ENCODE measurements at regions not wholly inside any gene's neighbourhood (a gene's known extent, or its start where the extent isn't known, plus 50 kb on each side); places are given as distances from the start of the nearest gene placed in this dataset.
"Not testable (repeated sequence)": the region's sequence is repeated elsewhere in the genome, so short reads cannot be mapped to it uniquely, and the experiment has no call there.

DNA sequence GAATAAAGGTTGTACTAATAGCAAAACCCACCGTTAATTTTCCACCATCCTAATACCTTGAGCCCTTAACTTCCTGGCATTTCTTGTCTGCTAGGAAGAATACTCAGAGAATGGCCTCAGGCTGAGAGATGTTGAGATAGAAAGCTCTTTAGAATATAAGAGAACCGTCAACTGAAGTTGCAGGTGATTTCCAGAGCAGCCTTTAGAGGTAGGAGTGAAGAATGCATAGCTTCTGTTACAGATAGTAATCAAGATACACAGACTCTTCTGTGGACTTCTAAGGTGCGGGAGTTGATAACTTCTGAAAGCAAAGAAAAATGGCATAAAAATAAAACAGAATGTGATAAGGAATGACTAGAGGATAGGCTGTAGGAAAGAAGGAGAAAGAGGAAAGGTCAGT, 1651.3 kb upstream of the DEFB115 start:
- H3K9me2 ChIP-seq (replicated peaks; ENCODE audit: low read length); H3K36me3 ChIP-seq (ENCODE audit: low read depth, low read length); CTCF ChIA-PET; ATAC-seq; H3F3A ChIP-seq (ENCODE audit: low read length, unreplicated experiment); H3K9ac ChIP-seq (ENCODE audit: low read length); DNase-seq; H3K27ac ChIP-seq (ENCODE audit: low read length); H3K4me2 ChIP-seq (ENCODE audit: low read length); intact Hi-C loops (cut with micrococcal nuclease); POLR2A ChIA-PET (ENCODE audit: unreplicated experiment); H3K79me2 ChIP-seq (ENCODE audit: low read length); H3K9me3 ChIP-seq (ENCODE audit: low read length); BruUV-seq (replicated peaks); H3K4me3 ChIP-seq (ENCODE audit: low read length); H2AFZ ChIP-seq (ENCODE audit: low read length); H3K27me3 ChIP-seq (ENCODE audit: low read length); H4K20me1 ChIP-seq (ENCODE audit: low read length); H3K4me1 ChIP-seq (ENCODE audit: insufficient read depth, low read length): not testable (repeated sequence)

DNA sequence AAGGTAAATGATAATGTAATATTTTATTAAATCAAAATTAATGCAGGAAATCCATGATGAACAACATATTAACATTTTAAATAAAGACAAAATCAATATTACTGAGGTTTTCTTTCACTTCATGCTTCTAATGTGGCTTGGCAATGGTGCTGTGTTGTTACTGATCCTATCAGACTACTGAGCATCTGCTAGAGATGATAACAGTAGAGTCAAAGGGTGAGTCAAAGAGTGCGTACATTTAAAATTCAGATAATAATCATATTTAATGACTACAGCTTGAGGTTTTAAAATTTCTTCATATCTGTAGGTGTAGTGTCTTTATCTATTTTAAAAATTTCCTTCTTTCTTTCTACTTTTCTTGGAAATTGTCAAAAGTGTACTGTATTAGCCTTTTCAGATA, 1628.1 kb upstream of the DEFB115 start:
- H3K4me3 ChIP-seq (ENCODE audit: low read length); POLR2A ChIA-PET (ENCODE audit: unreplicated experiment); H3K9me2 ChIP-seq (replicated peaks; ENCODE audit: low read length); intact Hi-C loops (cut with micrococcal nuclease); ATAC-seq; H3K9ac ChIP-seq (ENCODE audit: low read length); DNase-seq; CTCF ChIA-PET; H3K36me3 ChIP-seq (ENCODE audit: low read depth, low read length); H3F3A ChIP-seq (ENCODE audit: low read length, unreplicated experiment); H3K27me3 ChIP-seq (ENCODE audit: low read length); H3K4me2 ChIP-seq (ENCODE audit: low read length); H3K79me2 ChIP-seq (ENCODE audit: low read length); H3K9me3 ChIP-seq (ENCODE audit: low read length); H4K20me1 ChIP-seq (ENCODE audit: low read length); H3K27ac ChIP-seq (ENCODE audit: low read length); H2AFZ ChIP-seq (ENCODE audit: low read length); BruUV-seq (replicated peaks); H3K4me1 ChIP-seq (ENCODE audit: insufficient read depth, low read length): not testable (repeated sequence)
